HCT116 (cell line): ENCODE measurements at regions not wholly inside any gene's neighbourhood (a gene's known extent, or its start where the extent isn't known, plus 50 kb on each side); places are given as distances from the start of the nearest gene placed in this dataset.

Source experiments
- ATAC-seq: fragments of 200-7000 bp; cut with Tn5 transposase; 2 replicates; pipeline ENCODE4 v1.9.1; 2020; ENCODE audit warnings: mild to moderate bottlenecking, moderate library complexity
- BruUV-seq: library from RNA; stranded (reverse); fragments of 400-500 nt; replicated peaks from 2 replicates; lab custom pipeline; 2021; lab: Mats Ljungman, UMichigan
- CTCF ChIA-PET: fragments of 300-600 bp; sonication (Branson Sonifier 250); formaldehyde crosslinking; loops from one replicate; lab custom pipeline; 2021; ENCODE audit warnings: antibody characterized with exemption; lab: Charles Lee
- POLR2A ChIA-PET: fragments of 300-600, 350-600 bp; sonication (Branson Sonifier 250); formaldehyde crosslinking; loops from one replicate; lab custom pipeline; 2021; ENCODE audit warnings: antibody characterized with exemption; lab: Charles Lee
- RAD21 ChIA-PET, 2 experiments: fragments of 300-600 bp; sonication (Branson Sonifier 250); formaldehyde crosslinking; loops; one replicate each; lab custom pipeline; 2023; ENCODE audit warnings: low total read pairs in 2 of 2; ENCODE audit not compliant: uncharacterized antibody in 2 of 2, unreplicated experiment in 2 of 2, low non-redundant PET in 1 of 2; lab: Charles Lee
- DNase-seq: peaks from one replicate; pipeline ENCODE4 v3.0.0-alpha.2; 2010; ENCODE audit warnings: low read depth, low spot score
- H2AFZ ChIP-seq: fragments of 200-600 bp; shearing (Covaris generic), sonication (generic); 2 replicates; pipeline ENCODE4 v1.6.1; 2017; ENCODE audit warnings: low read depth, mixed run types, mixed read lengths, antibody characterized with exemption, low read length; ENCODE audit not compliant: poor library complexity, severe bottlenecking
- H3K27ac ChIP-seq: 2 replicates; pipeline ENCODE4 v1.5.1; 2012; ENCODE audit warnings: low read depth, low read length
- H3K27me3 ChIP-seq: fragments of 200-600 bp; sonication (generic); 2 replicates; pipeline ENCODE4 v1.6.1; 2016; ENCODE audit warnings: mixed run types, low read length, mixed read lengths; ENCODE audit not compliant: insufficient read depth
- H3K36me3 ChIP-seq, 2 experiments: fragments of 200-500 bp in 1 of 2; fragments of 200-600 bp in 1 of 2; sonication (Bioruptor generic) in 1 of 2; sonication (generic) in 1 of 2; 2 replicates each; pipeline versions ENCODE4 v1.5.1 to v1.6.1; 2014 to 2016; ENCODE audit warnings: low read length in 2 of 2, inconsistent platforms in 1 of 2, mixed read lengths in 1 of 2, mixed run types in 1 of 2; ENCODE audit not compliant: insufficient read depth in 2 of 2, control insufficient read depth in 1 of 2
- H3K4me1 ChIP-seq, 2 experiments: fragments of 200-600 bp in 1 of 2; sonication (generic) in 1 of 2; 2 replicates each; pipeline versions ENCODE4 v1.5.1 to v1.6.1; 2012 to 2017; ENCODE audit warnings: low read length in 2 of 2, inconsistent platforms in 1 of 2, mild to moderate bottlenecking in 1 of 2, mixed read lengths in 1 of 2, mixed run types in 1 of 2, moderate library complexity in 1 of 2; ENCODE audit not compliant: insufficient read depth in 2 of 2, control insufficient read depth in 1 of 2
- H3K4me2 ChIP-seq: fragments of 200-600 bp; sonication (generic); 2 replicates; pipeline ENCODE4 v1.6.1; 2017; ENCODE audit warnings: mixed run types, low read length, mixed read lengths
- H3K4me3 ChIP-seq, 2 experiments: fragments of 200-600 bp in 1 of 2; sonication (generic) in 1 of 2; replicated peaks in 1 of 2; 2 replicates each; pipeline ENCODE4 v1.5.1; 2011 to 2016; ENCODE audit warnings: low read length in 2 of 2, control low read depth in 1 of 2, low read depth in 1 of 2, mild to moderate bottlenecking in 1 of 2, mixed read lengths in 1 of 2, mixed run types in 1 of 2
- H3K79me2 ChIP-seq: fragments of 200-600 bp; sonication (generic); 2 replicates; pipeline ENCODE4 v1.6.1; 2017; ENCODE audit warnings: mild to moderate bottlenecking, mixed run types, low read length, moderate library complexity, mixed read lengths; ENCODE audit not compliant: insufficient read depth
- H3K9ac ChIP-seq: fragments of 200-600 bp; sonication (generic); 2 replicates; pipeline ENCODE4 v1.6.1; 2016; ENCODE audit warnings: low read length, mixed read lengths
- H3K9me2 ChIP-seq: fragments of 200-600 bp; sonication (generic), shearing (Covaris generic); 2 replicates; pipeline ENCODE4 v1.6.1; 2017; ENCODE audit warnings: mixed run types, mild to moderate bottlenecking, moderate library complexity; ENCODE audit not compliant: insufficient read depth
- H3K9me3 ChIP-seq, 2 experiments: fragments of 200-500 bp in 1 of 2; fragments of 200-600 bp in 1 of 2; sonication (Bioruptor generic) in 1 of 2; sonication (generic) in 1 of 2; 2 replicates each; pipeline ENCODE4 v1.6.1; 2014 to 2017; ENCODE audit warnings: low read length in 2 of 2, mixed read lengths in 2 of 2, inconsistent platforms in 1 of 2, low read depth in 1 of 2, mild to moderate bottlenecking in 1 of 2, mixed run types in 1 of 2, moderate library complexity in 1 of 2; ENCODE audit not compliant: control insufficient read depth in 1 of 2, insufficient read depth in 1 of 2
- H4K20me1 ChIP-seq: fragments of 200-600 bp; sonication (generic), shearing (Covaris generic); 2 replicates; pipeline ENCODE4 v1.6.1; 2017; ENCODE audit warnings: mixed run types, mild to moderate bottlenecking, moderate library complexity; ENCODE audit not compliant: insufficient read depth
- ATF3 ChIP-seq: IDR thresholded peaks from 2 replicates; pipeline ENCODE4 v1.6.1; 2012
- CTCF ChIP-seq, 3 experiments: fragments of 200-600 bp in 1 of 3; sonication (generic) in 1 of 3; IDR thresholded peaks in 2 of 3; conservative IDR thresholded peaks in 1 of 3; 2 replicates each; pipeline ENCODE4 v1.5.1; 2012 to 2017; ENCODE audit warnings: low read depth in 2 of 3, low read length in 2 of 3, antibody characterized with exemption in 1 of 3, borderline replicate concordance in 1 of 3, control low read depth in 1 of 3, mild to moderate bottlenecking in 1 of 3, mixed read lengths in 1 of 3, mixed run types in 1 of 3, moderate library complexity in 1 of 3; ENCODE audit not compliant: insufficient read depth in 1 of 3
- EZH2phosphoT487 ChIP-seq: fragments of 200-600 bp; IDR thresholded peaks from 2 replicates; pipeline ENCODE4 v1.6.1; 2018; ENCODE audit warnings: antibody characterized with exemption, borderline replicate concordance
- FOSL1 ChIP-seq: IDR thresholded peaks from 2 replicates; pipeline ENCODE4 v1.6.1; 2012; ENCODE audit warnings: low read depth
- JUND ChIP-seq: IDR thresholded peaks from 2 replicates; pipeline ENCODE4 v1.6.1; 2012
- POLR2A ChIP-seq: IDR thresholded peaks from 2 replicates; pipeline ENCODE4 v1.7.0; 2011; ENCODE audit warnings: borderline replicate concordance; ENCODE audit not compliant: insufficient read depth, insufficient read length; ENCODE audit errors: extremely low read depth
- RAD21 ChIP-seq: IDR thresholded peaks from 2 replicates; pipeline ENCODE4 v1.6.1; 2012; ENCODE audit warnings: low read depth, mild to moderate bottlenecking
- TCF7L2 ChIP-seq: IDR thresholded peaks from 2 replicates; pipeline ENCODE4 v1.7.0; 2011; ENCODE audit warnings: borderline replicate concordance, inconsistent platforms; ENCODE audit not compliant: insufficient read depth, insufficient read length; ENCODE audit errors: extremely low read depth
- ZNF274 ChIP-seq: fragments of 200-500 bp; sonication (Bioruptor generic); IDR thresholded peaks from 2 replicates; pipeline ENCODE4 v1.6.1; 2014; ENCODE audit warnings: mild to moderate bottlenecking, low read depth, low read length, inconsistent platforms
- intact Hi-C: fragments of 100-400 bp; cut with micrococcal nuclease; formaldehyde crosslinking; loops from 2 replicates; pipeline ENCODE4 v1.10.0; 2022

GRCh38 chr22:22425356-22425755, 83.2 kb downstream of the ZNF280B start:
- DNase-seq (no peak), ATAC-seq (no peak)
- no peak overlapping the region for H3K9ac ChIP-seq
- no peaks in the 10 kb centered on the region for H4K20me1 ChIP-seq
- CTCF ChIA-PET: no interaction called here
- TF ChIP-seq CTCF (IDR thresholded peaks at IDR 0.05 in 2 of 3, conservative IDR thresholded peaks at IDR 0.05 in 1 of 3; ENCODE audit: borderline replicate concordance in 1 of 3, insufficient read depth in 1 of 3, low read depth in 2 of 3, low read length in 2 of 3): no peak
- no peak for TF ChIP-seq POLR2A
- no peak for TF ChIP-seq ATF3
- TF ChIP-seq ZNF274: no peak
- no peak for TF ChIP-seq RAD21
- no peak for TF ChIP-seq FOSL1
- no peak for TF ChIP-seq EZH2phosphoT487
- no peak for TF ChIP-seq JUND
- TF ChIP-seq TCF7L2: no peak
- peaks cover 36% of the 10 kb centered on the region for H3K27me3 ChIP-seq
- intact Hi-C loops: no loop called here
- POLR2A ChIA-PET: no interaction called here
- H3K27ac ChIP-seq: no peak overlapping the region
- no peak overlapping the region for H2AFZ ChIP-seq
- no peaks in the 10 kb centered on the region for H3K79me2 ChIP-seq
- no peaks in the 10 kb centered on the region for H3K36me3 ChIP-seq
- H3K9me3 ChIP-seq: no peaks in the 10 kb centered on the region
- peaks cover 0 to 3% of the 10 kb centered on the region in 2 experiments; a peak in 1 of 4 replicates for H3K4me1 ChIP-seq
- RAD21 ChIA-PET: no interaction called here
- no peak overlapping the region for H3K4me3 ChIP-seq
- H3K4me2 ChIP-seq: no peak overlapping the region
- BruUV-seq: no TSS peak
- no peaks in the 10 kb centered on the region for H3K9me2 ChIP-seq
